Endothelial cell of hepatic sinusoid (primary cell): ENCODE measurements at regions not wholly inside any gene's neighbourhood (a gene's known extent, or its start where the extent isn't known, plus 50 kb on each side); places are given as distances from the start of the nearest gene placed in this dataset.

Source experiments
- in situ Hi-C: cut with HindIII; loops from 2 replicates; pipeline ENCODE4 v1.10.0; 2017; ENCODE audit warnings: low sequenced_read_pairs

DNA sequence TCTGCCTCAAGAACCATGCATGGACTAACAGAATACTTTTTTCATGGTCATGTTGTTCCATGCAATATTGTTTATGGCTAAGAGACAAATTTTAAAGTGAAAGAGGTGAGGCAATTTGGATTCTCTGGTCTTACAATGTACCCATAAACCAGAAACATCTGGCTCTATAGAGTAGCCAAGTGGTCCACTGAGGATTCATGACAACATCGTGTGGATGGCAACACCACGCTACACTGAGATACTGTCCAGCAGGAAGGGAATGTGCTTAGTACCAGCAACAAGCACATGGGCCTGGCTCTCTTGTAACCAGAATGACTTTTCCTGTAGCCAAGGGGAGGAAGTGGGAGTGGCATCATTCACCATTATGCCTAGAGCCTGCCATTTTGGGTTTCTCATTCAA lies 218.2 kb downstream of the GADD45G start:
- in situ Hi-C loops: no loop called here

DNA sequence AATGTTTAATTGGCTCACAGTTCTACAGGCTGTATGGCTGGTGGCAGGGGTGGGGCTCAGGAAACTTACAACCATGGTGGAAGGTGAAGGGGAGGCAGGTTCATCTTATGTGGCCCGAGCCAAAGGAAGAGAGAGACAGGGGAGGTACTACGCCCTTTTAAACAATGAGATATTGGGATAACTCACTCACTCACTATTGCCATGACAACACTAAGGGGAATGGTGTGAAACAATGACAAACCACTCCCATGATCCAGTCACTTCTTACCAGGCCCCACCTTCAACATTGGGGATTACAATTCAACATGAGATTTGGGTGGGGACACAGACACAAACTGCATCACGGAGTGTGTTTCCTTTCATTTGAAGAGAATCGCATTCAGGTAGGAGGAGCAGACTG lies 220.9 kb downstream of the GADD45G start:
- in situ Hi-C loops: no loop called here

- in situ Hi-C loops: no loop called here
These were observed 221.4 kb downstream of the GADD45G start for GRCh38 chr9:89826186-89826585.

DNA sequence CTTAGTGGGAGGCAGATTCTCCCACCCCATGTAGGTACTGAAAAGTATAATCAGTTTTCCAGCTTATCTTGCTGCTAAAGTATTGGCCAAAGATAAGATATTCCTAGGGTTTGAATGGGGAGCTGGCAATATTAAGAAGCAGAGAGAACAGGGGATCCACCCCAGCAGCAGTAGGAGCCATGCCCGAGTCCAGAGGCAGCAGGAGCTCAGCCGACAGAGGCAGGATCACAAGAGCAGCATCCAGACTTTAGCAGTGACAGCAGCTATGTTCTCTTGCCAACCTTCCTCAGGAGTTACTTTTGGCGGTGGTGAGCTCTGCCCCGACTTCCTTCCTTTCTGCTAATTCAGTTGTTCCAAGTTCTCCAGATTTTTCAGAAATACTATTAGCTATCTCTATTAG lies 224.5 kb downstream of the GADD45G start:
- in situ Hi-C loops: no loop called here

- in situ Hi-C loops: no loop called here
These were observed 230.9 kb downstream of the GADD45G start for GRCh38 chr9:89835666-89836065.

DNA sequence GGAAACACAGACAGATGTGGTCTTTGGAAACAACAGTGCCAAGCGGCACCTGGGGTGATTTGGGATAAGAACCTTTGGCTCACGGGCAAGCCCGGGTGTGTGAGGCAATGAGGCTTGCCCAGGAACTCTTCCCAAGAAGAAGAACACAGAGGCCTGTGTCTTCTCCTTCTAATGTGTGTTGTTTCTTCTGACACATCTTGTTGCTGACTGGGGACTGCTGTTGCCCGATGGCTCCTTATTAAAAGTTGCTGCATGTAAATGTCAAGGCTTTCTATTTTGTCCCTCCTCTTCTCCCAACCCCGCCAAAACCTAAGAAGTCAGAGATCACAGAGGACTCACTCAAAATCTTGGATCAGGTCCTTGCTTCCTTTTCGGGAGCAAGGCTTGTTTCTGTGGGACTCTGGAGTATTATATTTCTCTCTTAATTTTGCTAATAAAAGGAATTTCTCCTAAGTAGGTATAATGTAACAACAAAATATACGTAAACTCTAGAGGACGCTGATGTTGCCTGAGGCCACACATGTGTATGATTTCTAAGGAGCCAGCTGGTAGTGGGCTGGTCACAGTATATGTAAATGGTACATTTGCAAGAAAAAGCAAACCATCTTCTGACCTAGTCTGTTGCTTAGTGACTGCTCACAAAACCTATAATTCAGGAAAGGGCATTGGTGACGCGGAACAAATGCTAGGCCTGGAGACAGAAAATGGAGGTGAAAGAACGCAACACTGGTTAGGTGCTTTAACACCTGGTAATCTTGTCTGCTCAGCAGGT lies 232.5 kb downstream of the GADD45G start:
- in situ Hi-C loops: no loop called here

DNA sequence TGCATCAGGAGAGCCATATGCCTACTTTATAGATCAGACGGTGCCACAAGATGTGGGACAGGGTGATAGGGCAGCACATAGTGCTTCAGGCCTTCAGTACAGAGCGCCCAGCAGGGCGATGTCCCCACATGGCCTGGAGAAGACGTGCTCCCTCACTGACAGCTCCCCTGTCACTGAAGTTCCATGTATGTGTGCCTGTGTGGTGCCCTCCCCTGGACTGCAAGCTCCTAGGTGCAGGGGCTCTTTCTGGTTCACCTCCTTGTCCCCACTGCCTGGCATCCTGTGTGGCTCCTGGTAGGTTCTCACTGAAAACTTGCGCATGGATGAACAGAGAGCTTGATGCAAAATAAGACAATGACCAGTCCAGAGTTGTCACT lies 233.1 kb downstream of the GADD45G start:
- in situ Hi-C loops: no loop called here

DNA sequence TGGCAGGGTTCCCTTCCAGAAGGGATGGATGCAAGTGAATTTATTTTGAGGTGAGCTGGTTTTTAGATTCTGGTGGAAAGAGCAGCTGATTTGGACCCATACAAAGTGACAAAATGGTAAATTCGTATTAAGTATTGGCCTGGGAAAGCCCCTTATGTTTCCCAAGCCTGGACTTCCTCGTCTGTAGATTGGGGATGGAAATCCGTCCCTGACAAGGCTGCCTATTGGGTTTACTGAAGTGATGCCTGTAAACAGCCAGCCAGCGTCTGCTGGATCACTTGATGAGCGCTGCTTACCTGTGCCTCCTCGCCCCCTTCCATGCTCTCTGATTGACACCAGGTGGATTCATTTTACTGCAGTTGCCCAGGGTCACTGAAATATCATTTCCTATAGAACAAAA lies 233.8 kb downstream of the GADD45G start:
- in situ Hi-C loops: no loop called here

- in situ Hi-C loops: no loop called here
These were observed 234.6 kb downstream of the GADD45G start for GRCh38 chr9:89839449-89839848.

DNA sequence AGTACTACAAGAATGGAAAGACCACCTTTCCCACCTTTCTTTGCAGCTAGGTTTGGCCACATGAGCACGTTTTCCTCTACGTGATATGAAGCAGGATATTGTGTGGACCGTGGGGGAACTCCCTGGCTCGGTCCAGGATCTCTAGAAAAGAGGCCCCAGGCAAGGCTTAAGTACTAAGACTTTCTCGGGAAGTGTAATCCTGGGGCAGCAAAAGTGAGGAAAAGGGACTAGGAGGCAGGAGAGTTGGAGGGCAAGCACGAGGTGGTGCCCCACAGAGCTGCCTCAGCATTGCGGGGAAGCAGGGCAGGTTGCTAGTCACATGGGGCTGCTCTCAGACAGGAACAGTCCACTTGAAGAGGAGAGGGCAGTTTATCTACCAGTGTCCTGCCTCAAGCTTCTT lies 235.1 kb downstream of the GADD45G start:
- in situ Hi-C loops: no loop called here

GRCh38 chr9:89841456-89841855 lies 236.6 kb downstream of the GADD45G start:
- in situ Hi-C loops: no loop called here

DNA sequence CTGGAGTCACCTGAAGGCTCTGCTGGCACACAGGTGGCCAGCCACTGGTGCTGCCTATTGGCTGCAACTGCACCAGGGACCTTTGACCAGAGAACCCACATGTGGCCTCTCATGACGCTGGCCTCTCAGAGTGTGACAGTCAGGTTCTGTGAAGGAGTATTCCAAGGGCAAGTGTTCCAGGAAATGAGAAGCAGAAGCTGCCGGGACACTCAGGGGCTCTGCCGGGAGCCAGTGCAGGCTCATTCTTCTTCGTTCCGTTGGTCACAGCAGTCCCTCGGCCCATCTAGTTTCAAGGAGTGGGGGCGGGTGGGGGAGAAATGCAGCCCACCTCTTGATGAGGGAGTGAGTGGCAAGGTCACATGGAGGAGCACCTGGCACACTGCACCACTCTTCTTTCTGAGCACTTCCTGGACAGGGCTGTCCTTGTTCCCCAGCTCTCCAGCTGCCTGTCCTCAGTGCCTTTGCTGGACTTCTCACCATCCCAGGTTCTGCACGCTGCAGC lies 237.5 kb downstream of the GADD45G start:
- in situ Hi-C loops: no loop called here

DNA sequence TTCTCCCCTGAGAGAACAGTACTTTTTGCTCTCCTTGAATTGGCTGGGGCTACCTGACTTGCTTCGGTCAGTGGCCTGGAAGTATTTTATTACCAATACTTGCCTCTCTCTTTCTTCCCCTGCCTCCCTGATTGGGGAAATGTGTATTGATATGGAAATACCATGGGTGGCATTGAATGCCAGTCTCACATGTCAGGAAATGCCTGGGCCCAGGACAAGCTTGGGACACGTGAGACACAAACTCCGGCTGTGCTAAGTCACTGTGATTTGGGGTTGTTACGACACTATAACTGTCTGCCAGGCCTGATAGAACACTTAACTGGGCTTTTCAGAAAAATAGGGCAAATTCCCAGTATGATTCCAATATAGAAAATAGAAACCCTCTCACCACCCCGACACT lies 238.3 kb downstream of the GADD45G start:
- in situ Hi-C loops: no loop called here

DNA sequence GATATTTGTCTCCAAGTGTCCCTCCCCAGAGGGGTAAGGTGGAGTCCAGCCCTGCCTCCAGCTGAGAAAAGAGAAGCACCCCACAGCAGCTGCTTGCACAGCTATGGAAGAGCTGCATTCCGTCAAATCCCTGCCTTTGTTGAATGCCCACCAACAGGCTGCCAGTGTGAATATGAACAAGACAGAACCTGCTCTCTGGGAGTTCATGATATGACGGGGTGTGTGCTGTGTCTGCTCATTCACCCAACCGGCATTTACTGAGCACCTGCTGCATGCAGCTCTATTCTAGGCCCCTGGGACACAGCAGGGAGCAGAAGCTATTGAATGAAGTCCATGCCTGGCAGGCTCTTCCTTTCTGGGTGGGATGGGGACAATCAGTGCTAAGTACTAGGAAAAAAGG lies 238.8 kb downstream of the GADD45G start:
- in situ Hi-C loops: no loop called here

GRCh38 chr9:89844075-89844474 lies 239.3 kb downstream of the GADD45G start:
- in situ Hi-C loops: no loop called here

GRCh38 chr9:89844535-89844934 lies 239.7 kb downstream of the GADD45G start:
- in situ Hi-C loops: no loop called here

- in situ Hi-C loops: no loop called here
These were observed 240.5 kb downstream of the GADD45G start for GRCh38 chr9:89845321-89845720.

GRCh38 chr9:89845862-89846261 lies 241.1 kb downstream of the GADD45G start:
- in situ Hi-C loops: no loop called here

DNA sequence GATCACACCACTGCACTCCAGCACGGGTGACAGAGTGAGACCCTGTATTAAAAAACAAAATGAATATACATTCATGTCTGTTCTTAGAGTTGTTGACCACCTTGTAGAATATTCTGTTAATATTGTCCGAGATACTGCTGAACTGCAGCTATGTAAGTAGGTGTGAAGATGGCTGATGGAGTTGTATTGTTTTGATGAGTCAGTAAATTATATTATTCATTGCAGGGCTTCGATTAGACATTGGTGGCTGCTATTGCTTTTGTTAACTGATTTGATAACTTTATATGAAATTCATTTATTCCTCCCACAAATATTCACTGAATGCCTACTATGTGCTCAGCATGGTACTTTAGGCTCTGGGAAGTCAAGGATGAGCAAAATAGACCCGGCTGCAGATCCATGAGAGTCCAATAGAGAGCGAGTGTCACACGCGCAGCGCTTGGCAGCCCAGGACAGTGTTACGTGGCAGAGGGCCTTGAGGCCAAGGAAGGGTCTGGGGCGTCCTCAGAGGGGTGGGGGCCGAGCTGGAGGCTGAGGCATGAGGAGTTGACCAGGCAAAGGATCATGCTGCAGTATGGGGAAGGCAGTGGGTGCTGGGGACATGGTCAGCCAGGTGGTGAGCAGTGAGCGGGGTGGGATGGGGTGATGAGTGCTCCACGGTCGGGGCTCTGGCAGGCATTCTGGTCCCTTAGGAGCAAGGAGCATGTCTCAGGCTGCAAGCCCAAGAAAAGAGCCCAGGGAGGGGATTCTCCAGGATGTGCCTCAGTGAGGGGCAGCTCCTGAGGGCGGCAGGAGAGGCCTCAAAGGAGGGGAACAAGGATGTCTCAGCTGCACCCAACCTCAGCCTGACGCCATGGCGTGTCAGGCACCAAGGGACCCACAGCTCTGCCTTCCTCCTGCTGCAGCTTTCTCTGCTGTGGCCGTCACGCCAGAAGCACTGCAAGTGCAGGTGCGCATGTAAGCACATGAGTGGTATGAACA lies 243.5 kb downstream of the GADD45G start:
- in situ Hi-C loops: no loop called here

GRCh38 chr9:89849096-89849495 lies 244.3 kb downstream of the GADD45G start:
- in situ Hi-C loops: no loop called here

GRCh38 chr9:89850153-89850552 lies 245.3 kb downstream of the GADD45G start:
- in situ Hi-C loops: no loop called here
